H1 (cell line): ENCODE measurements at regions not wholly inside any gene's neighbourhood (a gene's known extent, or its start where the extent isn't known, plus 50 kb on each side); places are given as distances from the start of the nearest gene placed in this dataset.

ENCODE experiments used
- CTCF ChIA-PET: fragments of 300-600 bp; sonication (Branson Sonifier 250); formaldehyde crosslinking; loops from one replicate; lab custom pipeline; 2021; ENCODE audit not compliant: partially characterized antibody; lab: Charles Lee
- POLR2A ChIA-PET: fragments of 300-600 bp; sonication (Branson Sonifier 250); formaldehyde crosslinking; loops from one replicate; lab custom pipeline; 2021; ENCODE audit warnings: inconsistent platforms; ENCODE audit not compliant: partially characterized antibody; lab: Charles Lee
- DNase-seq, 2 experiments: peaks; one replicate each; pipeline versions ENCODE4 v3.0.0 to v3.0.0-alpha.2; 2010 to 2022; ENCODE audit warnings: low spot score in 2 of 2, low read depth in 1 of 2, mixed read lengths in 1 of 2
- FAIRE-seq: peaks from 2 replicates; lab custom pipeline; 2011; peaks lifted over from hg19 to GRCh38; lab: Jason Lieb, UNC
- H2AFZ ChIP-seq: 2 replicates; pipeline ENCODE4 v1.8.1; 2012; ENCODE audit warnings: low read length, inconsistent platforms
- H2AK5ac ChIP-seq: 2 replicates; pipeline ENCODE4 v1.6.1; 2013; ENCODE audit warnings: low read depth, low read length
- H2BK120ac ChIP-seq: replicated peaks from 2 replicates; pipeline ENCODE3; 2013; ENCODE audit warnings: low read depth, low read length, inconsistent platforms
- H2BK12ac ChIP-seq: 2 replicates; pipeline ENCODE4 v1.6.1; 2013; ENCODE audit warnings: low read depth, low read length
- H2BK15ac ChIP-seq: 2 replicates; pipeline ENCODE4 v1.6.1; 2013; ENCODE audit warnings: low read length
- H2BK20ac ChIP-seq: 2 replicates; pipeline ENCODE4 v1.6.1; 2013; ENCODE audit warnings: low read length
- H2BK5ac ChIP-seq: 2 replicates; pipeline ENCODE4 v1.6.1; 2013; ENCODE audit warnings: low read depth, low read length
- H3K14ac ChIP-seq: 2 replicates; pipeline ENCODE4 v1.6.1; 2013; ENCODE audit warnings: inconsistent platforms; ENCODE audit not compliant: insufficient read length
- H3K18ac ChIP-seq: 2 replicates; pipeline ENCODE4 v1.6.1; 2013; ENCODE audit warnings: low read length; ENCODE audit errors: extremely low read depth
- H3K23ac ChIP-seq: 2 replicates; pipeline ENCODE4 v1.6.1; 2013; ENCODE audit warnings: inconsistent platforms; ENCODE audit not compliant: insufficient read length
- H3K23me2 ChIP-seq: 2 replicates; pipeline ENCODE4 v1.6.1; 2013; ENCODE audit warnings: low read depth, low read length
- H3K27ac ChIP-seq: 2 replicates; pipeline ENCODE4 v1.6.1; 2011; ENCODE audit warnings: low read depth, low read length, inconsistent platforms
- H3K27me3 ChIP-seq, 4 experiments: replicated peaks in 1 of 4; 1 replicate in 1 of 4; 2 replicates in 3 of 4; pipeline versions ENCODE4 v1.6.1 to v1.8.1; 2011 to 2013; ENCODE audit warnings: low read length in 3 of 4, mild to moderate bottlenecking in 3 of 4, inconsistent platforms in 2 of 4, mixed read lengths in 2 of 4, moderate library complexity in 1 of 4; ENCODE audit not compliant: control insufficient read depth in 3 of 4, insufficient read depth in 3 of 4; ENCODE audit errors: extremely low read depth in 1 of 4
- H3K36me3 ChIP-seq, 4 experiments: 2 replicates each; pipeline versions ENCODE4 v1.6.1 to v1.8.1; 2011 to 2013; ENCODE audit warnings: mild to moderate bottlenecking in 4 of 4, low read length in 3 of 4, moderate library complexity in 2 of 4, control low read depth in 1 of 4, inconsistent platforms in 1 of 4; ENCODE audit not compliant: insufficient read depth in 4 of 4, control insufficient read depth in 2 of 4
- H3K4ac ChIP-seq: replicated peaks from 2 replicates; pipeline ENCODE3; 2013; ENCODE audit warnings: low read length, low read depth, mixed read lengths, inconsistent platforms; ENCODE audit not compliant: insufficient read length
- H3K4me1 ChIP-seq, 4 experiments: replicated peaks in 1 of 4; 1 replicate in 1 of 4; 2 replicates in 3 of 4; pipeline versions ENCODE4 v1.6.1 to v1.8.1; 2011 to 2013; ENCODE audit warnings: low read length in 3 of 4, inconsistent platforms in 2 of 4, mixed read lengths in 1 of 4; ENCODE audit not compliant: insufficient read depth in 4 of 4, control insufficient read depth in 3 of 4
- H3K4me2 ChIP-seq, 2 experiments: 2 replicates each; pipeline versions ENCODE4 v1.6.1 to v1.8.1; 2011 to 2013; ENCODE audit warnings: low read depth in 2 of 2, low read length in 2 of 2, control low read depth in 1 of 2, inconsistent platforms in 1 of 2, mild to moderate bottlenecking in 1 of 2; ENCODE audit not compliant: insufficient read depth in 1 of 2
- H3K4me3 ChIP-seq, 4 experiments: fragments of 200-600, 300-600 bp in 1 of 4; sonication (generic), shearing (Covaris generic), sonication (Bioruptor Twin) in 1 of 4; 2 replicates each; pipeline versions ENCODE4 v1.5.1 to v1.8.1; 2011 to 2016; ENCODE audit warnings: low read length in 4 of 4, low read depth in 3 of 4, control low read depth in 2 of 4, inconsistent platforms in 2 of 4, mild to moderate bottlenecking in 2 of 4, mixed read lengths in 1 of 4, moderate library complexity in 1 of 4; ENCODE audit not compliant: insufficient read depth in 2 of 4; ENCODE audit errors: extremely low read depth in 1 of 4
- H3K56ac ChIP-seq: replicated peaks from 2 replicates; pipeline ENCODE3; 2013; ENCODE audit warnings: low read depth, mild to moderate bottlenecking, mixed read lengths, low read length, inconsistent platforms; ENCODE audit not compliant: insufficient read length
- H3K79me1 ChIP-seq: 2 replicates; pipeline ENCODE4 v1.6.1; 2013; ENCODE audit warnings: low read depth, low read length, control low read depth
- H3K79me2 ChIP-seq, 2 experiments: 2 replicates each; pipeline versions ENCODE4 v1.6.1 to v1.8.1; 2012 to 2013; ENCODE audit warnings: low read length in 2 of 2, mild to moderate bottlenecking in 2 of 2, inconsistent platforms in 1 of 2; ENCODE audit not compliant: insufficient read depth in 2 of 2, control insufficient read depth in 1 of 2
- H3K9ac ChIP-seq, 4 experiments: replicated peaks in 1 of 4; 1 replicate in 1 of 4; 2 replicates in 3 of 4; pipeline versions ENCODE4 v1.6.1 to v1.8.1; 2011 to 2013; ENCODE audit warnings: low read depth in 3 of 4, low read length in 3 of 4, control low read depth in 2 of 4, mild to moderate bottlenecking in 2 of 4, moderate library complexity in 2 of 4, inconsistent platforms in 1 of 4; ENCODE audit errors: extremely low read depth in 1 of 4
- H3K9me3 ChIP-seq, 2 experiments: 2 replicates each; pipeline versions ENCODE4 v1.6.1 to v1.8.1; 2012 to 2013; ENCODE audit warnings: mild to moderate bottlenecking in 2 of 2, moderate library complexity in 2 of 2, control low read depth in 1 of 2, inconsistent platforms in 1 of 2, low read depth in 1 of 2, low read length in 1 of 2, mixed read lengths in 1 of 2; ENCODE audit not compliant: insufficient read depth in 2 of 2
- H4K20me1 ChIP-seq, 2 experiments: replicated peaks in 1 of 2; 2 replicates each; pipeline versions ENCODE3 to v1.8.1; 2011 to 2013; ENCODE audit warnings: inconsistent platforms in 2 of 2, low read length in 2 of 2, mild to moderate bottlenecking in 1 of 2; ENCODE audit not compliant: insufficient read depth in 2 of 2, control insufficient read depth in 1 of 2
- H4K5ac ChIP-seq: 2 replicates; pipeline ENCODE4 v1.6.1; 2013; ENCODE audit warnings: low read length, low read depth, mixed read lengths, inconsistent platforms; ENCODE audit not compliant: insufficient read length
- H4K8ac ChIP-seq: 2 replicates; pipeline ENCODE4 v1.8.0; 2013; ENCODE audit warnings: mild to moderate bottlenecking, moderate library complexity, low read length, inconsistent platforms; ENCODE audit not compliant: insufficient read depth; ENCODE audit errors: extremely low read depth
- H4K91ac ChIP-seq: replicated peaks from 2 replicates; pipeline ENCODE3; 2013; ENCODE audit warnings: low read length, mixed read lengths, inconsistent platforms; ENCODE audit not compliant: insufficient read length
- ASH2L ChIP-seq: fragments of 200-600, 300-600 bp; sonication (generic); IDR thresholded peaks from one replicate; pipeline ENCODE4 v1.7.1; 2017; ENCODE audit warnings: low read length
- ATF2 ChIP-seq: IDR thresholded peaks from 2 replicates; pipeline ENCODE4 v1.6.1; 2012; ENCODE audit warnings: low read length, inconsistent platforms
- CHD2 ChIP-seq: IDR thresholded peaks from 2 replicates; pipeline ENCODE4 v1.6.1; 2012; ENCODE audit warnings: low read length, improper control_type of control experiment
- CTBP2 ChIP-seq: IDR thresholded peaks from 2 replicates; pipeline ENCODE4 v1.7.0; 2011; ENCODE audit warnings: borderline replicate concordance, mild to moderate bottlenecking, moderate library complexity, mixed read lengths, low read length; ENCODE audit not compliant: insufficient read depth, insufficient read length
- EP300 ChIP-seq, 2 experiments: IDR thresholded peaks; 1 replicate in 1 of 2; 2 replicates in 1 of 2; pipeline ENCODE4 v1.6.1; 2011 to 2012; ENCODE audit warnings: low read depth in 2 of 2, low read length in 2 of 2, mild to moderate bottlenecking in 2 of 2, borderline replicate concordance in 1 of 2, inconsistent platforms in 1 of 2, moderate library complexity in 1 of 2
- GTF2F1 ChIP-seq: IDR thresholded peaks from 2 replicates; pipeline ENCODE4 v1.6.1; 2012; ENCODE audit warnings: low read depth, low read length, improper control_type of control experiment, borderline replicate concordance
- JUN ChIP-seq: IDR thresholded peaks from 2 replicates; pipeline ENCODE4 v1.6.1; 2011; ENCODE audit warnings: low read depth, mild to moderate bottlenecking, improper control_type of control experiment, low read length
- JUND ChIP-seq: IDR thresholded peaks from 2 replicates; pipeline ENCODE4 v1.6.1; 2011; ENCODE audit warnings: mild to moderate bottlenecking, improper control_type of control experiment, low read length
- SP2 ChIP-seq: IDR thresholded peaks from 2 replicates; pipeline ENCODE4 v1.6.1; 2012; ENCODE audit warnings: mild to moderate bottlenecking, low read length, inconsistent platforms
- TEAD4 ChIP-seq: IDR thresholded peaks from 2 replicates; pipeline ENCODE4 v1.6.1; 2012; ENCODE audit warnings: low read depth, low read length, inconsistent platforms, mixed read lengths
- WGBS, 2 experiments: shearing (Covaris generic) in 1 of 2; methylation state at CpG; one replicate each; pipeline versions ENCODE4 v1.1.6 to v1.1.7; 2013 to 2015; ENCODE audit warnings: low lambda C conversion rate in 2 of 2, mixed read lengths in 2 of 2, inconsistent platforms in 1 of 2, low coverage in 1 of 2, missing lambda C conversion rate in 1 of 2; ENCODE audit not compliant: insufficient replicate concordance in 2 of 2, insufficient coverage in 1 of 2, insufficient read length in 1 of 2; ENCODE audit errors: extremely low coverage in 1 of 2, missing lambda C conversion rate in 1 of 2; 5-methylcytosine and 5-hydroxymethylcytosine counted together

GRCh38 chr22:48976556-48977535 is 850.8 kb downstream of the BRD1 start:
- H3K56ac ChIP-seq, result no peak overlapping the region
- no peaks in the 10 kb centered on the region; a peak in 1 of 7 replicates for H3K27me3 ChIP-seq
- no peaks in the 10 kb centered on the region for H3K79me1 ChIP-seq
- no peak overlapping the region for H2AFZ ChIP-seq
- H3K4me2 ChIP-seq, result no peak overlapping the region
- H2BK5ac ChIP-seq, result no peak overlapping the region
- no peak overlapping the region for H2BK15ac ChIP-seq
- FAIRE-seq (no peak), DNase-seq (peak in 1 of 2 experiments; percentile 28)
- POLR2A ChIA-PET, result no interaction called here
- 82% methylated on average over 20 of the region's 20 CpGs; no CpG with 5 or more reads in 1 of the 2 experiments for WGBS, 2 experiments
- no peak overlapping the region for H3K4ac ChIP-seq
- H4K20me1 ChIP-seq, result no peaks in the 10 kb centered on the region
- no peak overlapping the region for H3K14ac ChIP-seq
- H3K79me2 ChIP-seq, result no peaks in the 10 kb centered on the region
- H3K4me3 ChIP-seq, result no peak overlapping the region
- H4K91ac ChIP-seq, result no peak overlapping the region
- no peak overlapping the region for H3K18ac ChIP-seq
- no peaks in the 10 kb centered on the region for H3K36me3 ChIP-seq
- peaks cover 0 to 4% (median 1%) of the 10 kb centered on the region in 4 experiments; a peak in 3 of 7 replicates for H3K4me1 ChIP-seq
- peak overlapping the region; percentile 35; the same call in 1 of the 2 replicates for H4K8ac ChIP-seq
- no peaks in the 10 kb centered on the region for H3K23me2 ChIP-seq
- no peak overlapping the region; a peak in 1 of 7 replicates for H3K9ac ChIP-seq
- H2BK20ac ChIP-seq, result no peak overlapping the region
- H2AK5ac ChIP-seq, result no peak overlapping the region
- peaks cover 3 to 4% of the 10 kb centered on the region in 2 experiments; a peak in 2 of 4 replicates for H3K9me3 ChIP-seq
- CTCF ChIA-PET, result interaction anchor here (0.6 to 6.6 kb wide), 3 partner anchors 8 to 269 kb away, joined by 3 to 44 read pairs (median 3); no protein-coding TSS in a partner anchor
- no peak overlapping the region for H2BK12ac ChIP-seq
- H4K5ac ChIP-seq, result no peak overlapping the region
- no peak overlapping the region for H3K23ac ChIP-seq
- no peak overlapping the region for H3K27ac ChIP-seq
- H2BK120ac ChIP-seq, result no peak overlapping the region
- TF ChIP-seq CHD2, result no peak
- no peak for TF ChIP-seq ATF2
- TF ChIP-seq TEAD4, result no peak
- TF ChIP-seq SP2, result no peak
- no peak for TF ChIP-seq JUN
- TF ChIP-seq ASH2L, result no peak
- no peak for TF ChIP-seq EP300 (IDR thresholded peaks at IDR 0.05; ENCODE audit: borderline replicate concordance in 1 of 2, low read depth in 2 of 2, low read length in 2 of 2)
- no peak for TF ChIP-seq CTBP2
- TF ChIP-seq JUND, result no peak
- TF ChIP-seq GTF2F1, result no peak
